GM18508 (cell line): ENCODE measurements at regions not wholly inside any gene's neighbourhood (a gene's known extent, or its start where the extent isn't known, plus 50 kb on each side); places are given as distances from the start of the nearest gene placed in this dataset.
"Not testable (repeated sequence)": the region's sequence is repeated elsewhere in the genome, so short reads cannot be mapped to it uniquely, and the experiment has no call there.

Experiments
- ATAC-seq: cut with Tn5 transposase; IDR thresholded peaks from one replicate; pipeline ENCODE4 v1.9.1; 2021; ENCODE audit warnings: moderate number of reproducible peaks; ENCODE audit not compliant: insufficient read depth, unreplicated experiment

DNA sequence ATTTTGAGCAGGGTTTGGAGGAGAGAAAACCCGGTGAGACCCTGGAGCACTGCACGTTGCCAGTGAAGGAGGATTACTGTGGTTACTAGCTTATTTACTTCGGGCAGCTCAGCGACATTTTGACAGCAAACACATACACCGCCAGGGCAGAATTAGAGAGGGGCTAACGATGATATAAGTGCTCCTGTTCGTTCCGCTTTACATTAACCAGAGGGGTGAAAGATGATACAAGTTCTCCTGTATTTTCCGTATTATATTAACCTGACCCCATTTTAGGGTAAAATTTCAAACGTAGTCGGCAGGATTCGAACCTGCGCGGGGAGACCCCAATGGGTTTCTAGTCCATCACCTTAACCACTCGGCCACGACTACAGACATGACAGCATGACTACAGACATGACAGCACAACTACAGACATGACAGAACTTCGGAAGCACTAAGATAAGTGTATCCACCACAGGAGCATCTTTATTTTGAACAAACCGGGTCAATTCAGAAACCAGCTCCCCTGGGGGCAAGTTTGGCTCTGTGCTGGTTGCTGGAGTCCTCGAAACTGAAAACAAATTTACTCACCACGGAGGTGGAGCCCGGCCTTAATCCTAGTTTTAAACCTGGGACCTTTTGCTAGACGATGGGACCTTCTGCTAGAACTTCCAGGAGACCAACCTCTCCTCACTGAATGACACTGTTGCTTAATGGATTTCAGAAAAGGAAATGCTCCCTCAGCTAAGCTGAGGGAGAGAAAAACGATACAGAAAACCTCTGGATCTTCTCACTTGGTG is 80.4 kb upstream of the ZNF184 start:
- ATAC-seq, result no peak

- no peak for ATAC-seq
Measured at GRCh38 chr6:27551607-27552006, 78.7 kb upstream of the ZNF184 start.

- ATAC-seq, result no peak
Measured at GRCh38 chr6:27550692-27551091, 77.8 kb upstream of the ZNF184 start.

DNA sequence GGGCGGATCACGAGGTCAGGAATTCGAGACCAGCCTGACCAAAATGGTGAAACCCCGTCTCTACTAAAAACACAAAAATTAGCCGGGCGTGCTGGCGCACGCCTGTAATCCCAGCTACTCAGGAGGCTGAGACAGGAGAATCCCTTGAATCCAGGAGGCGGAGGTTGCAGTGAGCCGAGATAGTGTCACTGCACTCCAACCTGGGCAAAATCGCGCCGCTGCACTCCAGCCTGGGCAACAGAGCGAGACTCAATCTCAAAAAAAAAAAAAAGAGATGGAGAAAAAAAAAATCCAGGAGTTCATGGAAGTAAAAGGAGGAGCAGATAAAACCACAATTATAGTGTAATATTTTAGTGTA is 76.3 kb upstream of the ZNF184 start:
- not testable (repeated sequence) for ATAC-seq

GRCh38 chr6:27547157-27548075 is 74.5 kb upstream of the ZNF184 start:
- no peak for ATAC-seq

DNA sequence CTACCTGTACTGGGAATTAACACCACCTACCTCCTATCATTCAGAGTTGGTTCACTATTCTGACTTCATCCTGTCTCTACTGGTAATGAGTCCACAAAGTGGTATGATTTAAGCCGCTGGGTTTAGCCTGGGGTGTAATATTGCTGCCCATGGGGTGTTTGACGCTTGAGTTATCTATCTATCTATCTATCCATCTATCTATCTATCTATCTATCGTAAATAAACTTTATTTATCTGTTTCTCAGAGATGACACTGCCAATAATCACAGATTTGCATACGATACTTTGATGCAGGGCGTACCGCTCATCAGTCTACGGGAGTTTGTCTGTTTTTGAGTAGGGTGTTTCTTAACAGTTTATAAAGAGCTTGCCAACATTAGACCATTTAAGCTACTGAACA is 73.6 kb upstream of the ZNF184 start:
- no peak for ATAC-seq

- no peak for ATAC-seq
Measured at GRCh38 chr6:27545271-27546046, 72.6 kb upstream of the ZNF184 start.

DNA sequence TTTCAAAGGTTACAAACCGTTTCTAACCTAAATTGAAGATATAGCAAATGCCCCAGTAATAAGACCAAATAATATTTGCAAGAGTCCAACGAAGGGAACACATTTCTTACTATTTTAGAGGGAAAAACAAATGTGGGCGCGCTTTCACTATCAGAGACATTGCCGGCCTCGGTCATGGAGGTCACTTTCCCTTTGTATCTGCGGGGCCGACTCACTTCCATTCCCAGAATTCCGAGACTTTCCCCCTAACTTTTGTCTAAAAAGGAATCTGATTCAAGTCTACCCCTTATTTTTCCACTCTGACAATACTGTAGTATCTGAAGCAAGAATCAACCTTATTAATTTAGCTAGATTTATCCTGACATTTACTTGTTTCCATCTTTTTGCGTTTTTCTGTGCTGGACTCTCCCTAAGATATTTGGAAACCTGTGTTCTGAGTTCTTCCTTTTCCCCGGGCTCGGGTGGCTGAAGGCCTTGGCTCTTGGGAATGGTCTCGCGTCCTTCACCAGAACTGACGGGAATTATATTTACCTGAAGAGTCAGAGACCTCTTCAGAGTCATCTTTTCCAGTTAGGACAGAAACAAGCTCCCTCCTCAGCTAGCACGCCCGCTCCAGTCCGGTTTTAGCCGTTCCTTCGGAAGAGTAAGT is 71.8 kb upstream of the ZNF184 start:
- ATAC-seq, result no peak

GRCh38 chr6:27544135-27544534 is 71.2 kb upstream of the ZNF184 start:
- not testable (repeated sequence) for ATAC-seq

DNA sequence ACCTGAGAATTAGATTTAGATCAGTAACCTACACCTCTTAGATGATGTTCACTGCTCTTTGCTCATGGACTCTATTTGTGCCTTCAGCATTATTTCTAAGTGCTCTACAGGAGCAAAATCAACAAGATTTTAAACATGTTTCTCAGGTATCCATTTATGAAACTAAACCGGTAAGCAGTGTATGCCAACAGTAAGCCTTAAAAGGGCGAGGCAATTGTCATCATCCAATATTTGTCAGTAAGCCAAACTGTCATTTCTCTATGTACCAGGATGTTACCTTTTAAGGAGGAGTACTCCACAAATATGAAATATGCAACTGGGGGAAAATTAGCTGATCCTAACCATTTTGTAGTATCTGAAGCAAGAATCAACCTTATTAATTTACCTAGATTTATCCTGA is 69.6 kb upstream of the ZNF184 start:
- no peak for ATAC-seq

DNA sequence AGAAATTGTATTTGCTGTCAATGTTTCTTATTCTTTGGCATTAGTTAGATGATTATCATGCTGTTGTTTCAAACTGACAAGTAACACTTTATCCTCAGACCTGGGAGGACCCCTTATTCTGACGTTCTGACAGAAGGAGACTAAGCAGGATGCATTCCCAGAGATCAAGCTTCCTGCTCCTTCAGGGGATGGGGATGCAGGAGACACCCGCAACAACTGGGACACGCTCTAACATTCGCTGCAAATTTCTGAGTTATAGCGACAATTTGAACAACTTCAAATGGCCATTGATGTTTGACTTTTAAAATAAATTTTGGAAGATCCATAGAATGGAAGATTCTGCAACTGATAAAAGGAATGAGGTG is 69.0 kb upstream of the ZNF184 start:
- no peak for ATAC-seq

DNA sequence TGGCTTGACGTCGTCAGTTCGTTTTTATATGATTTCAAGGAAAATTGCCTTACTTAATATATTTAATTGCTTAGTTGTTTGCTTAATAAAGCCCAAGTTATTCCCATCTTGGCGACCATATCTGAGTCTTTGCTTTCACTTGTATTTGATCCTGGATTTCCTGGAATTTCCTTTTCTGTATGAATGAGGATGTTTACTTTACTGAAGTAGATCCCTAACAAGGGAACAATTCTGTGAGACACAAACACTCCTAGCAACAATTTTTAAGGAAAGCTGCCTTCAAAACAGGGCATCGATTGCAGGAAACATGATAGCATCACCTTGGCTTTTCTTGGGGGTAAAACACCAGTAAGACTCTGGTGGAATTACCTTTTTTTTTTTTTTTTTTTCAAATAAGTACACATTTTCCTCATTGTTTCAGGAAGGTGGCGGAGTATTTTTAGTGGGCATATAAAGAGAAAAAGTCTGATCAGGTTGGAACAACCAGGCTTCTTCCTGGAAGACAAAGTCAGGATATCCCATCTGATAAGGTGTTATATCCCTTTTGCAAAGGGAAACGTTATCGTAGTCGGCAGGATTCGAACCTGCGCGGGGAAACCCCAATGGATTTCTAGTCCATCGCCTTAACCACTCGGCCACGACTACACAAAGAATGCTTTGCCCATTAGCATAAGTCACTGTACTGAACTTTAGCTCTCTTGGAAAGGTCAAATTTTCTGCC is 68.5 kb upstream of the ZNF184 start:
- ATAC-seq, result no peak

- ATAC-seq, result no peak
Measured at GRCh38 chr6:27539551-27539950, 66.6 kb upstream of the ZNF184 start.

DNA sequence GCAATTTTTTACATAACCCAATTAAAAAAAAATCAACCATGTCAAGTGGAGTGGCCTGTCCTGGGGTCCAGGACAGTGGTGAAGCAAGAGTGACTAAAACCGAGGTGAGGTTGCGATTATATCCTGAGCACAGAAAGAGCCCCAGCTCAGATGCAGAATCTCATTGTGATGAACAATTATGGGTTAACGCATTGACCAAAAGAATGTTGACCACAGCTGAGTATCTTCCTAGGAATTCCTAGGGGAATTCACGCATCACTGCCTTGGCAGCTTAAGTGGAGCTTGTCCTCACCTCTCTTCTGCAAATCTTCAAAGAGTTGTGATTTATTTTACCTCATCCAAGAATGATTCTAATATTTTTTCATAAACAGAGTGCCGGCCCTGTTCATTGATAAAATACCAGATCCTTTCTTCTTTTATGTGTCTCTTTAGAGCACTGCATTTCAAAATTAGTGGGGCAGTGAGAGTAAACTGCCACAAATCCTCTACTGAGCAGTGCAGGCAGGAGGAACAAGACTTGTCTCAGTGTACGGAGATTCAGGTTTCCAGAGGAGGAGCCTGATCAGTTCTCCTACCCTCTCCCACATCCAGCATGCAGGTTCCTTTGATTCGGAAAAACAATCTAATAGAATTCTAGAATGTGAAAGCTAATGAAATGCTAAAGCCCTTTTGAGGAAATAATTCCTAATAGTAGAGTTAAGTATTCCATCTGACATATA is 60.1 kb upstream of the ZNF184 start:
- no peak for ATAC-seq

DNA sequence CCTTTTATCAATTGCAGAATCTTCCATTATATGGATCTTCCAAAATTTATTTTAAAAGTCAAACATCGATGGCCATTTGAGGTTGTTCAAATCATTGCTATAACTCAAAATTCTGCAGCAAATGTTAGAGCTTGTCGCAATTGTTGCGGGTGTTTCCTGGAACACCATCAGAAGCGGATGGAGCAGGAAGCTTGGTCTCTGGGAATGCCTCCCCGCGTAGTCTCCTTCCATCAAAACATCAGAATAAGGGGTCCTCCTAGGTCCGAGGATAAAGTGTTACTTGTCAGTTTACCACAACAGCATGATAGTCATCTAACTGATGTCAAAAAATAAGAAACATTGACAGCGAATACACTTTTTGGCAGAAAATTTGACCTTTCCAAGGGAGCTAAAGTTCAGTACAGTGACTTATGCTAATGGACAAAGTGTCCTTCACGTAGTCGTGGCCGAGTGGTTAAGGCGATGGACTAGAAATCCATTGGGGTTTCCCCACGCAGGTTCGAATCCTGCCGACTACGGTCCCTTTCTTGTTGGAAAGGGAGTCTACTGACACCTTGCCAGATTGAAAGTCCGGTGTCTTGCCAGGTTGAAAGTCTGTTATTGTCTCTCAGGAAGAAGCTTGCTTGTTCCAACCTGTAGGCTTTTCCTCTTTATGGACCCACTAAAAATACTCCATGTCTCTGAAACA is 59.0 kb upstream of the ZNF184 start:
- ATAC-seq, result no peak

GRCh38 chr6:27529796-27530195 is 56.9 kb upstream of the ZNF184 start:
- not testable (repeated sequence) for ATAC-seq

- ATAC-seq, result no peak
Measured at GRCh38 chr6:27528714-27529113, 55.8 kb upstream of the ZNF184 start.
